ENCODE measurements at regions not wholly inside any gene's neighbourhood (a gene's known extent, or its start where the extent isn't known, plus 50 kb on each side); places are given as distances from the start of the nearest gene placed in this dataset.

DNA sequence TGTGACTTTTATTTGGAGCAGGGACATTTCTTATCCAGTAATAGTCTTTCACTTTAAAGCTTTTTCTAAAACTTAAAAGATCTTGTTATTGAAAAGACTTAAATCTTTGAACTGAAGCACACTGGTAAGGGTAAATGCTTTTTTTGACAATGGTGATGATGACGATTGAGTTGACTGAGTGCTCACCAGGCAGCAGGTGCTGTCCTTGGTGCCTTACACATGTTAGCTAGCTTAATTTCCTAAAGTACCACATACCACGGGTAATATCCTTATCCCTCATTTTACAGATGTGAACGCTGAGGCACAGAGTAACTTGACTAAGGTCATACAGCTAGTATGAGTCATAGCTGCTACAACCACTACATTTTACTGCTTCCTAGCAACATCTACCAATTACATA lies 200.0 kb downstream of the XPNPEP1 start (continued):
- TF ChIP-seq ZNF532 (CRISPR knock-in tag; IDR thresholded peaks at IDR 0.05; ENCODE audit: borderline replicate concordance): no peak
- no peak for TF ChIP-seq GTF2I (CRISPR knock-in tag; conservative IDR thresholded peaks at IDR 0.05)
- TF ChIP-seq NFATC4 (CRISPR knock-in tag; IDR thresholded peaks at IDR 0.05): no peak
- no peak for TF ChIP-seq ZNF219 (CRISPR knock-in tag; IDR thresholded peaks at IDR 0.05; ENCODE audit: borderline replicate concordance)
- TF ChIP-seq FOXP1 (CRISPR knock-in tag; IDR thresholded peaks at IDR 0.05; ENCODE audit: borderline replicate concordance): no peak
- TF ChIP-seq ZNF263 (CRISPR knock-in tag; IDR thresholded peaks at IDR 0.05; ENCODE audit: low read depth): no peak
- TF ChIP-seq TP53 (CRISPR knock-in tag; IDR thresholded peaks at IDR 0.05): no peak
- TF ChIP-seq, protein P1, sequence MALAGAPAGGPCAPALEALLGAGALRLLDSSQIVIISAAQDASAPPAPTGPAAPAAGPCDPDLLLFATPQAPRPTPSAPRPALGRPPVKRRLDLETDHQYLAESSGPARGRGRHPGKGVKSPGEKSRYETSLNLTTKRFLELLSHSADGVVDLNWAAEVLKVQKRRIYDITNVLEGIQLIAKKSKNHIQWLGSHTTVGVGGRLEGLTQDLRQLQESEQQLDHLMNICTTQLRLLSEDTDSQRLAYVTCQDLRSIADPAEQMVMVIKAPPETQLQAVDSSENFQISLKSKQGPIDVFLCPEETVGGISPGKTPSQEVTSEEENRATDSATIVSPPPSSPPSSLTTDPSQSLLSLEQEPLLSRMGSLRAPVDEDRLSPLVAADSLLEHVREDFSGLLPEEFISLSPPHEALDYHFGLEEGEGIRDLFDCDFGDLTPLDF (CRISPR knock-in tag; IDR thresholded peaks at IDR 0.05): no peak
- TF ChIP-seq E2F5 (CRISPR knock-in tag; IDR thresholded peaks at IDR 0.05): no peak
- no peak for TF ChIP-seq NFE2L1 (CRISPR knock-in tag; IDR thresholded peaks at IDR 0.05)
- TF ChIP-seq JAZF1 (CRISPR knock-in tag; IDR thresholded peaks at IDR 0.05): no peak
- no peak for TF ChIP-seq TEAD1 (CRISPR knock-in tag; IDR thresholded peaks at IDR 0.05)
- TF ChIP-seq ELF4 (CRISPR knock-in tag; IDR thresholded peaks at IDR 0.05; ENCODE audit: low read depth): no peak
- TF ChIP-seq, protein P2, sequence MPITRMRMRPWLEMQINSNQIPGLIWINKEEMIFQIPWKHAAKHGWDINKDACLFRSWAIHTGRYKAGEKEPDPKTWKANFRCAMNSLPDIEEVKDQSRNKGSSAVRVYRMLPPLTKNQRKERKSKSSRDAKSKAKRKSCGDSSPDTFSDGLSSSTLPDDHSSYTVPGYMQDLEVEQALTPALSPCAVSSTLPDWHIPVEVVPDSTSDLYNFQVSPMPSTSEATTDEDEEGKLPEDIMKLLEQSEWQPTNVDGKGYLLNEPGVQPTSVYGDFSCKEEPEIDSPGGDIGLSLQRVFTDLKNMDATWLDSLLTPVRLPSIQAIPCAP (CRISPR knock-in tag; IDR thresholded peaks at IDR 0.05): no peak
- TF ChIP-seq, protein P3, sequence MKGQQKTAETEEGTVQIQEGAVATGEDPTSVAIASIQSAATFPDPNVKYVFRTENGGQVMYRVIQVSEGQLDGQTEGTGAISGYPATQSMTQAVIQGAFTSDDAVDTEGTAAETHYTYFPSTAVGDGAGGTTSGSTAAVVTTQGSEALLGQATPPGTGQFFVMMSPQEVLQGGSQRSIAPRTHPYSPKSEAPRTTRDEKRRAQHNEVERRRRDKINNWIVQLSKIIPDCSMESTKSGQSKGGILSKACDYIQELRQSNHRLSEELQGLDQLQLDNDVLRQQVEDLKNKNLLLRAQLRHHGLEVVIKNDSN (CRISPR knock-in tag; IDR thresholded peaks at IDR 0.05): no peak
- TF ChIP-seq ZNF281 (CRISPR knock-in tag; IDR thresholded peaks at IDR 0.05): no peak

- Mint-ChIP-seq H3K27ac (no peak overlapping the region), H3K36me3 (no peaks in the 10 kb centered on the region), H3K27me3 (ENCODE audit: low read depth) (no peaks in the 10 kb centered on the region), H3K4me1 (no peaks in the 10 kb centered on the region), H3K9me3 (no peaks in the 10 kb centered on the region; the same call in 1 of the 2 replicates), H3K4me3 (no peak overlapping the region)
- CTCF ChIA-PET: interaction anchor here (1.3 kb wide), 1 partner anchor 52 kb away, joined by 4 read pairs; no protein-coding TSS in a partner anchor
- DNase-seq (ENCODE audit: low spot score) (no peak), ATAC-seq (no peak)
- POLR2A ChIA-PET: no interaction called here
- TF ChIP-seq, protein P4, sequence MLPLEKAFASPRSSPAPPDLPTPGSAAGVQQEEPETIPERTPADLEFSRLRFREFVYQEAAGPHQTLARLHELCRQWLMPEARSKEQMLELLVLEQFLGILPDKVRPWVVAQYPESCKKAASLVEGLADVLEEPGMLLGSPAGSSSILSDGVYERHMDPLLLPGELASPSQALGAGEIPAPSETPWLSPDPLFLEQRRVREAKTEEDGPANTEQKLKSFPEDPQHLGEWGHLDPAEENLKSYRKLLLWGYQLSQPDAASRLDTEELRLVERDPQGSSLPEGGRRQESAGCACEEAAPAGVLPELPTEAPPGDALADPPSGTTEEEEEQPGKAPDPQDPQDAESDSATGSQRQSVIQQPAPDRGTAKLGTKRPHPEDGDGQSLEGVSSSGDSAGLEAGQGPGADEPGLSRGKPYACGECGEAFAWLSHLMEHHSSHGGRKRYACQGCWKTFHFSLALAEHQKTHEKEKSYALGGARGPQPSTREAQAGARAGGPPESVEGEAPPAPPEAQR (CRISPR knock-in tag; IDR thresholded peaks at IDR 0.05): no peak
These were observed 201.8 kb downstream of the XPNPEP1 start for GRCh38 chr10:109721453-109722064.

Data from WTC11 (cell line).